H9 (cell line): ENCODE measurements at regions not wholly inside any gene's neighbourhood (a gene's known extent, or its start where the extent isn't known, plus 50 kb on each side); places are given as distances from the start of the nearest gene placed in this dataset.

ENCODE experiments used
- DNase-seq: peaks from one replicate; pipeline ENCODE4 v3.0.0-alpha.2; 2017
- H2AFZ ChIP-seq: one replicate; pipeline ENCODE4 v1.6.1; 2013; ENCODE audit warnings: mild to moderate bottlenecking, low read length, control low read depth, moderate library complexity
- H2AK5ac ChIP-seq: 2 replicates; pipeline ENCODE4 v1.6.1; 2013; ENCODE audit warnings: low read length, control low read depth, mixed read lengths; ENCODE audit not compliant: insufficient read length
- H2BK120ac ChIP-seq: one replicate; pipeline ENCODE4 v1.6.1; 2013; ENCODE audit warnings: low read depth, mild to moderate bottlenecking, low read length, control low read depth, inconsistent platforms; ENCODE audit not compliant: poor library complexity, severe bottlenecking
- H2BK12ac ChIP-seq: 2 replicates; pipeline ENCODE4 v1.6.1; 2013; ENCODE audit warnings: low read length, control low read depth, mixed read lengths, low read depth; ENCODE audit not compliant: insufficient read length
- H2BK15ac ChIP-seq: 2 replicates; pipeline ENCODE4 v1.6.1; 2013; ENCODE audit warnings: low read depth, low read length, control low read depth
- H2BK20ac ChIP-seq: one replicate; pipeline ENCODE4 v1.6.1; 2013; ENCODE audit warnings: low read depth, mild to moderate bottlenecking, low read length, control low read depth, inconsistent platforms; ENCODE audit not compliant: poor library complexity, severe bottlenecking
- H2BK5ac ChIP-seq: 2 replicates; pipeline ENCODE4 v1.6.1; 2013; ENCODE audit warnings: low read length, control low read depth, mixed read lengths; ENCODE audit not compliant: insufficient read length
- H3K14ac ChIP-seq: 2 replicates; pipeline ENCODE4 v1.6.1; 2013; ENCODE audit warnings: low read length, control low read depth; ENCODE audit not compliant: insufficient read depth
- H3K18ac ChIP-seq: 2 replicates; pipeline ENCODE4 v1.6.1; 2013; ENCODE audit warnings: low read depth, mild to moderate bottlenecking, mixed read lengths, low read length, control low read depth; ENCODE audit not compliant: insufficient read length
- H3K23ac ChIP-seq: 2 replicates; pipeline ENCODE4 v1.6.1; 2013; ENCODE audit warnings: low read length, control low read depth, mixed read lengths, low read depth; ENCODE audit not compliant: insufficient read length
- H3K23me2 ChIP-seq: 2 replicates; pipeline ENCODE4 v1.6.1; 2013; ENCODE audit warnings: low read depth, mild to moderate bottlenecking, mixed read lengths, low read length, control low read depth; ENCODE audit not compliant: insufficient read length, poor library complexity, severe bottlenecking
- H3K27ac ChIP-seq: 2 replicates; pipeline ENCODE4 v1.5.1; 2013; ENCODE audit warnings: low read length, control low read depth, mixed read lengths, low read depth; ENCODE audit not compliant: insufficient read length
- H3K27me3 ChIP-seq: 2 replicates; pipeline ENCODE4 v1.6.1; 2013; ENCODE audit warnings: low read length, control low read depth, inconsistent platforms; ENCODE audit not compliant: insufficient read depth
- H3K4ac ChIP-seq: 2 replicates; pipeline ENCODE4 v1.6.1; 2013; ENCODE audit warnings: low read depth, mild to moderate bottlenecking, control low read depth, inconsistent platforms, low read length, moderate library complexity
- H3K4me1 ChIP-seq: 2 replicates; pipeline ENCODE4 v1.6.1; 2013; ENCODE audit warnings: low read length, control low read depth, inconsistent platforms; ENCODE audit not compliant: insufficient read depth
- H3K4me2 ChIP-seq: 2 replicates; pipeline ENCODE4 v1.6.1; 2013; ENCODE audit warnings: low read length, control low read depth, mixed read lengths; ENCODE audit not compliant: insufficient read length, insufficient read depth
- H3K56ac ChIP-seq: 2 replicates; pipeline ENCODE4 v1.6.1; 2013; ENCODE audit warnings: low read depth, mild to moderate bottlenecking, mixed read lengths, low read length, control low read depth; ENCODE audit not compliant: insufficient read length
- H3K79me1 ChIP-seq: 2 replicates; pipeline ENCODE4 v1.6.1; 2013; ENCODE audit warnings: low read depth, mild to moderate bottlenecking, moderate library complexity, low read length, control low read depth, inconsistent platforms; ENCODE audit not compliant: insufficient read depth, poor library complexity, severe bottlenecking
- H3K79me2 ChIP-seq: 2 replicates; pipeline ENCODE4 v1.6.1; 2013; ENCODE audit warnings: low read length, control low read depth, inconsistent platforms; ENCODE audit not compliant: insufficient read depth
- H3K9ac ChIP-seq: 2 replicates; pipeline ENCODE4 v1.6.1; 2013; ENCODE audit warnings: low read length, control low read depth, mixed read lengths; ENCODE audit not compliant: insufficient read length; ENCODE audit errors: extremely low read depth
- H3K9me3 ChIP-seq: one replicate; pipeline ENCODE4 v1.6.1; 2013; ENCODE audit warnings: low read depth, low read length, inconsistent platforms; ENCODE audit not compliant: control insufficient read depth
- H3T11ph ChIP-seq: one replicate; pipeline ENCODE4 v1.6.1; 2013; ENCODE audit warnings: mild to moderate bottlenecking, low read length, control low read depth, inconsistent platforms
- H4K20me1 ChIP-seq: one replicate; pipeline ENCODE4 v1.6.1; 2013; ENCODE audit not compliant: control insufficient read depth, insufficient read length, insufficient read depth
- H4K5ac ChIP-seq: 2 replicates; pipeline ENCODE4 v1.6.1; 2013; ENCODE audit warnings: low read depth, mild to moderate bottlenecking, mixed read lengths, low read length, control low read depth; ENCODE audit not compliant: insufficient read length
- H4K8ac ChIP-seq: replicated peaks from 2 replicates; pipeline ENCODE4 v1.6.1; 2013; ENCODE audit warnings: low read length, control low read depth, mixed read lengths, low read depth; ENCODE audit not compliant: insufficient read length
- H4K91ac ChIP-seq: 2 replicates; pipeline ENCODE4 v1.6.1; 2013; ENCODE audit warnings: low read depth, mild to moderate bottlenecking, moderate library complexity, mixed read lengths, low read length, control low read depth; ENCODE audit not compliant: insufficient read length
- H3K27ac Mint-ChIP-seq, 3 experiments: 2 replicates in 2 of 3; 3 replicates in 1 of 3; pipeline ENCODE4 v1.8.0; 2020 to 2021; ENCODE audit warnings: mixed read lengths in 3 of 3, mild to moderate bottlenecking in 1 of 3, moderate library complexity in 1 of 3
- H3K27me3 Mint-ChIP-seq: 2 replicates; pipeline ENCODE4 v1.8.0; 2021; ENCODE audit warnings: low read depth, mild to moderate bottlenecking, moderate library complexity, mixed read lengths
- H3K36me3 Mint-ChIP-seq, 3 experiments: 2 replicates in 2 of 3; 3 replicates in 1 of 3; pipeline ENCODE4 v1.8.0; 2020 to 2021; ENCODE audit warnings: low read depth in 3 of 3, mixed read lengths in 3 of 3; ENCODE audit not compliant: insufficient read depth in 1 of 3
- H3K4me1 Mint-ChIP-seq, 2 experiments: 2 replicates each; pipeline ENCODE4 v1.8.0; 2020; ENCODE audit warnings: mixed read lengths in 2 of 2
- H3K4me3 Mint-ChIP-seq, 2 experiments: 2 replicates in 1 of 2; 3 replicates in 1 of 2; pipeline ENCODE4 v1.8.0; 2020 to 2021; ENCODE audit warnings: mild to moderate bottlenecking in 2 of 2, mixed read lengths in 2 of 2, moderate library complexity in 1 of 2
- H3K9me3 Mint-ChIP-seq, 2 experiments: 2 replicates in 1 of 2; 3 replicates in 1 of 2; pipeline ENCODE4 v1.8.0; 2020; ENCODE audit warnings: mild to moderate bottlenecking in 2 of 2, mixed read lengths in 2 of 2, moderate library complexity in 1 of 2
- whole genome bisulfite sequencing: extraction: QIAGEN DNeasy Blood & Tissue Kit; methylation state at CpG from one replicate; pipeline ENCODE4 v1.1.7; 2013; ENCODE audit warnings: missing lambda C conversion rate, low lambda C conversion rate, mixed read lengths; ENCODE audit not compliant: insufficient read length; ENCODE audit errors: extremely low coverage; 5-methylcytosine and 5-hydroxymethylcytosine counted together
- TF ChIP-seq, protein P1 (sequence below): fragments of 200-600 bp; sonication (generic); conservative IDR thresholded peaks from 3 replicates; pipeline ENCODE4 v1.8.0; 2021; ENCODE audit warnings: antibody characterized with exemption, mild to moderate bottlenecking

DNA sequence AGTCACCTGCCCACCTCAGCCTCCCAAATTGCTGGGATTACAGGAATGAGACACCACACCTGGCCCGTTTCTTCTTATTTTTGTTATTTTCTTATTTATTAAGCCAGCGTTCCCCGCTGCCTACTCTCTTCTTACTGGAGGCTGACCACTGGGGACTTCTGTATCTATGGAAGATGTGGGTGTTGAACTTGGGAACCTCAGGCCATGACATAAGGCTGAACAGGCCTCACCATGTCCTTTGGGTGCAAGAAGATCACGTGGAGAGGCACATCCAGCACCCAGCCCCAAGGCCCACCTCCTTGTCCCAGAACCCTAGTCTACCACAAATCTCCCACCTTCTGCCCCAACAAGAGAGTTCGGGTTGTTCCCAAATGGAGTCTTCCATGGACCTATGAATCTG, 59.4 kb upstream of the NEK6 start:
- H3K79me1 ChIP-seq: no peaks in the 10 kb centered on the region
- no peak overlapping the region for H2AK5ac ChIP-seq
- no peaks in the 10 kb centered on the region for H3K27me3 ChIP-seq
- TF ChIP-seq, protein P1, sequence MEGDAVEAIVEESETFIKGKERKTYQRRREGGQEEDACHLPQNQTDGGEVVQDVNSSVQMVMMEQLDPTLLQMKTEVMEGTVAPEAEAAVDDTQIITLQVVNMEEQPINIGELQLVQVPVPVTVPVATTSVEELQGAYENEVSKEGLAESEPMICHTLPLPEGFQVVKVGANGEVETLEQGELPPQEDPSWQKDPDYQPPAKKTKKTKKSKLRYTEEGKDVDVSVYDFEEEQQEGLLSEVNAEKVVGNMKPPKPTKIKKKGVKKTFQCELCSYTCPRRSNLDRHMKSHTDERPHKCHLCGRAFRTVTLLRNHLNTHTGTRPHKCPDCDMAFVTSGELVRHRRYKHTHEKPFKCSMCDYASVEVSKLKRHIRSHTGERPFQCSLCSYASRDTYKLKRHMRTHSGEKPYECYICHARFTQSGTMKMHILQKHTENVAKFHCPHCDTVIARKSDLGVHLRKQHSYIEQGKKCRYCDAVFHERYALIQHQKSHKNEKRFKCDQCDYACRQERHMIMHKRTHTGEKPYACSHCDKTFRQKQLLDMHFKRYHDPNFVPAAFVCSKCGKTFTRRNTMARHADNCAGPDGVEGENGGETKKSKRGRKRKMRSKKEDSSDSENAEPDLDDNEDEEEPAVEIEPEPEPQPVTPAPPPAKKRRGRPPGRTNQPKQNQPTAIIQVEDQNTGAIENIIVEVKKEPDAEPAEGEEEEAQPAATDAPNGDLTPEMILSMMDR: no peak
- Mint-ChIP-seq H3K9me3 (peaks cover 9 to 17% of the 10 kb centered on the region in 2 experiments), H3K27me3 (peaks cover 6% of the 10 kb centered on the region), H3K4me3 (no peak overlapping the region), H3K27ac (no peak overlapping the region), H3K36me3 (peaks cover 0 to 14% (median 0%) of the 10 kb centered on the region in 3 experiments; a peak in 3 of 7 replicates), H3K4me1 (peaks cover 5 to 8% of the 10 kb centered on the region in 2 experiments)
- H3K23me2 ChIP-seq: no peaks in the 10 kb centered on the region
- no peak overlapping the region for H2BK15ac ChIP-seq
- no peak overlapping the region for H2BK5ac ChIP-seq
- H4K5ac ChIP-seq: no peak overlapping the region
- no peak overlapping the region for H2BK120ac ChIP-seq
- H3K23ac ChIP-seq: no peak overlapping the region
- no peak overlapping the region for H3K9ac ChIP-seq
- H3K4me2 ChIP-seq: no peak overlapping the region
- H3K9me3 ChIP-seq: no peaks in the 10 kb centered on the region
- no peak overlapping the region for H4K91ac ChIP-seq
- no peak overlapping the region for H3T11ph ChIP-seq
- no peaks in the 10 kb centered on the region for H3K4me1 ChIP-seq
- no CpG with 5 or more reads among the region's 5 CpGs for WGBS
- no peaks in the 10 kb centered on the region for H3K79me2 ChIP-seq
- no peak overlapping the region for H2AFZ ChIP-seq
- no peak overlapping the region for H4K8ac ChIP-seq
- no peak overlapping the region for H3K4ac ChIP-seq
- no peak for DNase-seq
- H2BK12ac ChIP-seq: no peak overlapping the region
- no peak overlapping the region for H3K27ac ChIP-seq
- H2BK20ac ChIP-seq: no peak overlapping the region
- H3K18ac ChIP-seq: no peak overlapping the region
- H3K56ac ChIP-seq: no peak overlapping the region
- H3K14ac ChIP-seq: no peak overlapping the region
- H4K20me1 ChIP-seq: no peaks in the 10 kb centered on the region
